ENCODE measurements at regions not wholly inside any gene's neighbourhood (a gene's known extent, or its start where the extent isn't known, plus 50 kb on each side); places are given as distances from the start of the nearest gene placed in this dataset.

- TF ChIP-seq CTCF (IDR thresholded peaks at IDR 0.05) (no peak), POLR2A (IDR thresholded peaks at IDR 0.05) (no peak)
Measured at GRCh38 chr18:39596891-39597290, 2031.3 kb upstream of the CELF4 start.

All from testis (tissue), 2 donors.